ENCODE measurements at regions not wholly inside any gene's neighbourhood (a gene's known extent, or its start where the extent isn't known, plus 50 kb on each side); places are given as distances from the start of the nearest gene placed in this dataset.

GRCh38 chr3:40921251-40921650 lies 278.1 kb upstream of the CTNNB1 start:
- Histone ChIP-seq H3K4me3 (ENCODE audit: low read depth, low read length) (no peak overlapping the region), H3K79me1 (ENCODE audit: low read length) (no peaks in the 10 kb centered on the region), H2AFZ (ENCODE audit: insufficient read depth, low read length, poor library complexity) (no peak overlapping the region), H3K4ac (ENCODE audit: low read depth, low read length) (no peak overlapping the region), H3K14ac (ENCODE audit: low read length) (no peak overlapping the region), H3K4me1 (ENCODE audit: control insufficient read depth in 1 of 2, insufficient read depth in 2 of 2, low read length in 2 of 2) (peaks cover 0 to 2% of the 10 kb centered on the region in 2 experiments), H3K9me3 (ENCODE audit: insufficient read depth, low read depth, low read length) (peaks cover 3% of the 10 kb centered on the region), H3K27me3 (ENCODE audit: insufficient read depth, low read length) (no peaks in the 10 kb centered on the region), H3K23ac (ENCODE audit: low read length) (no peak overlapping the region), H2BK120ac (ENCODE audit: insufficient read depth, low read length, poor library complexity) (no peak overlapping the region), H3K9ac (ENCODE audit: low read length) (no peak overlapping the region), H4K91ac (ENCODE audit: low read depth, low read length) (no peak overlapping the region), H3K27ac (ENCODE audit: low read depth, low read length) (no peak overlapping the region), H2AK5ac (ENCODE audit: low read length) (no peak overlapping the region), H3K79me2 (ENCODE audit: control insufficient read depth, insufficient read depth, low read length, poor library complexity) (no peaks in the 10 kb centered on the region), H4K12ac (ENCODE audit: low read depth, low read length) (no peak overlapping the region), H2BK12ac (ENCODE audit: low read length) (no peak overlapping the region), H3K18ac (ENCODE audit: low read length) (no peak overlapping the region), H2BK5ac (ENCODE audit: low read depth, low read length, poor library complexity) (no peak overlapping the region), H4K8ac (ENCODE audit: low read depth, low read length) (no peak overlapping the region), H3K4me2 (ENCODE audit: low read length) (no peak overlapping the region), H3K36me3 (ENCODE audit: control insufficient read depth in 1 of 2, insufficient read depth in 2 of 2, low read length in 2 of 2) (no peaks in the 10 kb centered on the region)
- DNase-seq = no peak
- no CpG with 5 or more reads among the region's 3 CpGs for WGBS (ENCODE audit: extremely low coverage, insufficient coverage, insufficient read length)

DNA sequence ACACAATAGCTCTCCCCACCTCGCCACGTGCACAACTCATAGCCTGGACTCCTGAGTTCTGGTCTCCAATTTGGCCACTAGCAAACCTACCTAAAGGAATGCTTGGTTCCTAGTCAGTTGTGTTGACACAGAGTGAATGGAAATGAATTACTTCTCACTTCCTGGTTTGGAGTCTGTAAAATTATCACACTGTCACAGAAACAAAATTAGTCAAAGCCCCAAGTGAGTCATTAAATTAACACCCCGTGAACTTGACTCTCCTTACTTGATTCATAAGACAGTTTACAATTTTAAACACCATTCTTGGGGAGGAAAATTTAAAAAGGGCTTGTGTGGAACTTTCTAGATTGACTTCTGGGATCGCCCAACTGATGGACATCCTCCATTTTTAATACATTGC lies 276.2 kb upstream of the CTNNB1 start:
- Histone ChIP-seq H3K36me3 (ENCODE audit: control insufficient read depth in 1 of 2, insufficient read depth in 2 of 2, low read length in 2 of 2) (no peaks in the 10 kb centered on the region), H2AK5ac (ENCODE audit: low read length) (no peak overlapping the region), H3K79me1 (ENCODE audit: low read length) (no peaks in the 10 kb centered on the region), H3K4me3 (ENCODE audit: low read depth, low read length) (no peak overlapping the region), H2BK120ac (ENCODE audit: insufficient read depth, low read length, poor library complexity) (no peak overlapping the region), H2AFZ (ENCODE audit: insufficient read depth, low read length, poor library complexity) (no peak overlapping the region), H3K18ac (ENCODE audit: low read length) (no peak overlapping the region), H4K91ac (ENCODE audit: low read depth, low read length) (no peak overlapping the region), H3K27ac (ENCODE audit: low read depth, low read length) (no peak overlapping the region), H3K23ac (ENCODE audit: low read length) (no peak overlapping the region), H3K14ac (ENCODE audit: low read length) (no peak overlapping the region), H3K27me3 (ENCODE audit: insufficient read depth, low read length) (no peaks in the 10 kb centered on the region), H3K9me3 (ENCODE audit: insufficient read depth, low read depth, low read length) (peaks cover 3% of the 10 kb centered on the region), H3K9ac (ENCODE audit: low read length) (no peak overlapping the region), H4K8ac (ENCODE audit: low read depth, low read length) (no peak overlapping the region), H2BK5ac (ENCODE audit: low read depth, low read length, poor library complexity) (no peak overlapping the region), H3K79me2 (ENCODE audit: control insufficient read depth, insufficient read depth, low read length, poor library complexity) (no peaks in the 10 kb centered on the region), H3K4me2 (ENCODE audit: low read length) (no peak overlapping the region), H3K4ac (ENCODE audit: low read depth, low read length) (no peak overlapping the region), H3K4me1 (ENCODE audit: control insufficient read depth in 1 of 2, insufficient read depth in 2 of 2, low read length in 2 of 2) (peaks cover 0 to 2% of the 10 kb centered on the region in 2 experiments), H2BK12ac (ENCODE audit: low read length) (no peak overlapping the region), H4K12ac (ENCODE audit: low read depth, low read length) (no peak overlapping the region)
- peak in 1 of 2 donors; percentile 6 for DNase-seq
- WGBS (ENCODE audit: extremely low coverage, insufficient coverage, insufficient read length) = no CpG with 5 or more reads among the region's 4 CpGs

DNA sequence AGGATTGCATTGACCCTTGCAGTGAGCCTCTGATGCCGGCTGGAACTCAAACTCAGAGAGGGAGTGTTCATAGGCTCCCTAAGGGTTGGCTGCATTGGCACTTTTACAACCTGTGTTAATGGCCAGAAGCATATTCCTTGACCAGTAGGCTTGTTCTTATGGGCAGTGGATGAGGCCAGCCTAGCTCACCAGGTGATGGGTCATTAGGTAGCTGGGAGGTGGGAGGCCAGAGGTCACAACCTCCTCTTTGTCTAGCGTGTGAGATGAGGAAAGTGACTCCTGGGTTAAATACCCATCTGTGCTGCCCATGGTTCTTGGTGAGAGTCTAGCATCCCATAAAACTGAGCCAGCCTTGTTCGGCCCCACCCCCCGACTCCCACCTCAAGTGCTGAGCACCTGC lies 275.7 kb upstream of the CTNNB1 start:
- Histone ChIP-seq H3K4me3 (ENCODE audit: low read depth, low read length) (no peak overlapping the region), H3K18ac (ENCODE audit: low read length) (no peak overlapping the region), H3K4ac (ENCODE audit: low read depth, low read length) (no peak overlapping the region), H4K12ac (ENCODE audit: low read depth, low read length) (no peak overlapping the region), H2BK120ac (ENCODE audit: insufficient read depth, low read length, poor library complexity) (no peak overlapping the region), H4K91ac (ENCODE audit: low read depth, low read length) (no peak overlapping the region), H3K23ac (ENCODE audit: low read length) (no peak overlapping the region), H3K79me2 (ENCODE audit: control insufficient read depth, insufficient read depth, low read length, poor library complexity) (no peaks in the 10 kb centered on the region), H3K36me3 (ENCODE audit: control insufficient read depth in 1 of 2, insufficient read depth in 2 of 2, low read length in 2 of 2) (no peaks in the 10 kb centered on the region), H3K14ac (ENCODE audit: low read length) (no peak overlapping the region), H3K27ac (ENCODE audit: low read depth, low read length) (no peak overlapping the region), H2BK5ac (ENCODE audit: low read depth, low read length, poor library complexity) (no peak overlapping the region), H2AK5ac (ENCODE audit: low read length) (no peak overlapping the region), H3K27me3 (ENCODE audit: insufficient read depth, low read length) (no peaks in the 10 kb centered on the region), H3K9ac (ENCODE audit: low read length) (no peak overlapping the region), H3K4me1 (ENCODE audit: control insufficient read depth in 1 of 2, insufficient read depth in 2 of 2, low read length in 2 of 2) (peaks cover 0 to 2% of the 10 kb centered on the region in 2 experiments), H3K4me2 (ENCODE audit: low read length) (no peak overlapping the region), H3K79me1 (ENCODE audit: low read length) (no peaks in the 10 kb centered on the region), H2AFZ (ENCODE audit: insufficient read depth, low read length, poor library complexity) (no peak overlapping the region), H3K9me3 (ENCODE audit: insufficient read depth, low read depth, low read length) (peaks cover 3% of the 10 kb centered on the region), H2BK12ac (ENCODE audit: low read length) (no peak overlapping the region), H4K8ac (ENCODE audit: low read depth, low read length) (no peak overlapping the region)
- no peak for DNase-seq
- no CpG with 5 or more reads among the region's 4 CpGs for WGBS (ENCODE audit: extremely low coverage, insufficient coverage, insufficient read length)

DNA sequence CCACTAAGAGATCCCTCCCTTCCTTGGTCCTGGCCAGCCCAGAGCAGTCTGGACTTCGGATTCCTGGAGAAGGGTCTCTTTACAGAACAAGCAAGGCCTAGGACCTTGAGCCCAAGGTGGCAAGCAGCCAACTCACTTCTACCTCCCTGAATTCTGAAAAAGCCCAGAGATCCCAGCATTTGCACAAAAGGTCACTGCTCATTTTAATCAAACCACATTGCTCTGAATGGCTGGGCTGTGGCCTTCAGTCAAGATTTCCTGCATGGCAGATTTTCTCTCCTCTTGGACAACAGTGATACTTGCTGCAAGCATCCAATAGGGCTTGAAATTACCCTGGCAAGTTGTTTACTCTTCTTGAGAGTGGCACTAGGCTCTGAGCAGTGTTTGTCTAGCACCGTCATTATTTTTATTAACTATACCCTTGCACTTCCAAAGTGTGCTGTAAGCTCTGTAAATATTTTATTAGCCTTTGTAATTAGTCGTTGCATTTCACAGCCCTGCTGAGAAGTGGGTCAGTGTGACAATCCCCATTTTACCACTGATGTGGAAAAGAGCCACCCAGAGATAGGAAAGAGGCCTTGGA lies 274.7 kb upstream of the CTNNB1 start:
- no CpG with 5 or more reads among the region's 3 CpGs for WGBS (ENCODE audit: extremely low coverage, insufficient coverage, insufficient read length)
- no peak overlapping the region for H2BK12ac ChIP-seq (ENCODE audit: low read length)
- H4K8ac ChIP-seq (ENCODE audit: low read depth, low read length) = no peak overlapping the region
- no peak overlapping the region for H3K4me3 ChIP-seq (ENCODE audit: low read depth, low read length)
- no peak overlapping the region for H3K4me2 ChIP-seq (ENCODE audit: low read length)
- DNase-seq = no peak
- H3K9me3 ChIP-seq (ENCODE audit: insufficient read depth, low read depth, low read length) = peaks cover 3% of the 10 kb centered on the region
- no peak overlapping the region for H2AFZ ChIP-seq (ENCODE audit: insufficient read depth, low read length, poor library complexity)
- H3K79me2 ChIP-seq (ENCODE audit: control insufficient read depth, insufficient read depth, low read length, poor library complexity) = no peaks in the 10 kb centered on the region
- H3K23ac ChIP-seq (ENCODE audit: low read length) = no peak overlapping the region
- no peak overlapping the region for H3K18ac ChIP-seq (ENCODE audit: low read length)
- H3K4me1 ChIP-seq (ENCODE audit: control insufficient read depth in 1 of 2, insufficient read depth in 2 of 2, low read length in 2 of 2) = peaks cover 0 to 2% of the 10 kb centered on the region in 2 experiments
- H2AK5ac ChIP-seq (ENCODE audit: low read length) = no peak overlapping the region
- H3K4ac ChIP-seq (ENCODE audit: low read depth, low read length) = no peak overlapping the region
- H4K12ac ChIP-seq (ENCODE audit: low read depth, low read length) = no peak overlapping the region
- H3K14ac ChIP-seq (ENCODE audit: low read length) = no peak overlapping the region
- H3K9ac ChIP-seq (ENCODE audit: low read length) = no peak overlapping the region
- H3K36me3 ChIP-seq (ENCODE audit: control insufficient read depth in 1 of 2, insufficient read depth in 2 of 2, low read length in 2 of 2) = no peaks in the 10 kb centered on the region
- no peaks in the 10 kb centered on the region for H3K27me3 ChIP-seq (ENCODE audit: insufficient read depth, low read length)
- H3K27ac ChIP-seq (ENCODE audit: low read depth, low read length) = no peak overlapping the region
- no peak overlapping the region for H2BK120ac ChIP-seq (ENCODE audit: insufficient read depth, low read length, poor library complexity)
- H2BK5ac ChIP-seq (ENCODE audit: low read depth, low read length, poor library complexity) = no peak overlapping the region
- H4K91ac ChIP-seq (ENCODE audit: low read depth, low read length) = no peak overlapping the region
- H3K79me1 ChIP-seq (ENCODE audit: low read length) = no peaks in the 10 kb centered on the region

All from trophoblast cell (in vitro differentiated cells and primary cell).